ENCODE measurements at regions not wholly inside any gene's neighbourhood (a gene's known extent, or its start where the extent isn't known, plus 50 kb on each side); places are given as distances from the start of the nearest gene placed in this dataset.
"Not testable (repeated sequence)": the region's sequence is repeated elsewhere in the genome, so short reads cannot be mapped to it uniquely, and the experiment has no call there.

- DNase-seq = no peak
These were observed 671.1 kb upstream of the INTU start for GRCh38 chr4:126961661-126962060.

- DNase-seq = no peak
These were observed 666.9 kb upstream of the INTU start for GRCh38 chr4:126965877-126966276.

GRCh38 chr4:126969360-126970235, 663.2 kb upstream of the INTU start:
- DNase-seq = no peak

GRCh38 chr4:126973201-126973600, 659.6 kb upstream of the INTU start:
- DNase-seq = no peak

GRCh38 chr4:126976850-126977632, 655.7 kb upstream of the INTU start:
- no peak for DNase-seq

- DNase-seq = no peak
These were observed 646.8 kb upstream of the INTU start for GRCh38 chr4:126986005-126986404.

GRCh38 chr4:126986828-126987227, 645.9 kb upstream of the INTU start:
- no peak for DNase-seq

GRCh38 chr4:126991965-126992364, 640.8 kb upstream of the INTU start:
- DNase-seq = no peak

GRCh38 chr4:126992910-126993309, 639.8 kb upstream of the INTU start:
- no peak for DNase-seq

- no peak for DNase-seq
These were observed 639.4 kb upstream of the INTU start for GRCh38 chr4:126993351-126993750.

GRCh38 chr4:126995235-126995634, 637.5 kb upstream of the INTU start:
- DNase-seq = peak in 1 of 2 experiments; percentile 26

- no peak for DNase-seq
These were observed 632.6 kb upstream of the INTU start for GRCh38 chr4:127000110-127000509.

GRCh38 chr4:127000846-127001245, 631.9 kb upstream of the INTU start:
- DNase-seq = no peak

GRCh38 chr4:127001933-127002332, 630.8 kb upstream of the INTU start:
- no peak for DNase-seq

GRCh38 chr4:127006446-127006877, 626.3 kb upstream of the INTU start:
- no peak for DNase-seq

GRCh38 chr4:127007305-127007704, 625.5 kb upstream of the INTU start:
- DNase-seq = no peak

GRCh38 chr4:127012549-127012948, 620.2 kb upstream of the INTU start:
- DNase-seq = no peak

GRCh38 chr4:127015667-127016117, 617.1 kb upstream of the INTU start:
- DNase-seq = peak in 1 of 2 experiments; percentile 7

- no peak for DNase-seq
These were observed 614.4 kb upstream of the INTU start for GRCh38 chr4:127018381-127018780.

GRCh38 chr4:127020831-127021230, 611.9 kb upstream of the INTU start:
- not testable (repeated sequence) for DNase-seq

GRCh38 chr4:127036296-127036695, 596.5 kb upstream of the INTU start:
- no peak for DNase-seq

GRCh38 chr4:127045861-127046260, 586.9 kb upstream of the INTU start:
- DNase-seq = no peak

- DNase-seq = no peak
These were observed 584.8 kb upstream of the INTU start for GRCh38 chr4:127047930-127048329.

Data from NCI-H1930 (cell line).